AG04449 (cell line): ENCODE measurements at regions not wholly inside any gene's neighbourhood (a gene's known extent, or its start where the extent isn't known, plus 50 kb on each side); places are given as distances from the start of the nearest gene placed in this dataset.
"Not testable (repeated sequence)": the region's sequence is repeated elsewhere in the genome, so short reads cannot be mapped to it uniquely, and the experiment has no call there.

Experiments
- CTCF ChIA-PET: fragments of 350-600 bp; formaldehyde crosslinking; extraction: SDS; loops from one replicate; lab custom pipeline; 2021; ENCODE audit warnings: antibody characterized with exemption; lab: Yijun Ruan, JAX
- POLR2A ChIA-PET: fragments of 400-600, 350-600 bp; formaldehyde crosslinking; extraction: SDS; loops from one replicate; lab custom pipeline; 2020; ENCODE audit warnings: antibody characterized with exemption, inconsistent platforms; lab: Yijun Ruan, JAX
- DNase-seq: peaks from one replicate; pipeline ENCODE4 v3.0.0-alpha.2; 2010; ENCODE audit warnings: low read depth, low spot score
- H3K4me3 ChIP-seq: 2 replicates; pipeline ENCODE4 v1.5.1; 2011; ENCODE audit warnings: low read depth, mild to moderate bottlenecking, control low read depth, low read length
- TF ChIP-seq, protein P1 (sequence below): IDR thresholded peaks from one replicate; pipeline ENCODE4 v1.5.1; 2011; ENCODE audit warnings: mild to moderate bottlenecking, moderate library complexity, low read length, control low read depth, inconsistent platforms; ENCODE audit not compliant: insufficient read depth; ENCODE audit errors: missing control alignments

DNA sequence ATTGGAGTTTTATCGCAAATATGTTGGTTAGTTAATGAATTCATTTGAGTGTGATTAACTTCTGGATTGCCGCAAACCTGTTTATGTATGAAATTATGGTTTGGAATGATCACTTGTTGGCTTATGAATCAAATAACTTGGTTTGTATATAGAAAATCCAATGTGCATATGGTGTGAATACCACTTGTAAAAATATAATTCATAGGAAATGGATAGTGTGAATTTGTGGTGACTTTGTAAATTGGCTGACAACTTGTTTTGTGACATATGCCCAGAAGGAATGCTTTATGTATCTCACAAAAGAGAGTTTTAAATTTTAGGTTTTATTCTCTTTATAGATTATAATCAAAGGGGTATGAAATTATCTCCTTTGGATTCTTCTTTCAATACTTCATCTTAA is 436.2 kb downstream of the EPHA5 start:
- DNase-seq: no peak
- ChIA-PET POLR2A (no interaction called here), CTCF (no interaction called here)
- no peak overlapping the region for H3K4me3 ChIP-seq
- TF ChIP-seq, protein P1, sequence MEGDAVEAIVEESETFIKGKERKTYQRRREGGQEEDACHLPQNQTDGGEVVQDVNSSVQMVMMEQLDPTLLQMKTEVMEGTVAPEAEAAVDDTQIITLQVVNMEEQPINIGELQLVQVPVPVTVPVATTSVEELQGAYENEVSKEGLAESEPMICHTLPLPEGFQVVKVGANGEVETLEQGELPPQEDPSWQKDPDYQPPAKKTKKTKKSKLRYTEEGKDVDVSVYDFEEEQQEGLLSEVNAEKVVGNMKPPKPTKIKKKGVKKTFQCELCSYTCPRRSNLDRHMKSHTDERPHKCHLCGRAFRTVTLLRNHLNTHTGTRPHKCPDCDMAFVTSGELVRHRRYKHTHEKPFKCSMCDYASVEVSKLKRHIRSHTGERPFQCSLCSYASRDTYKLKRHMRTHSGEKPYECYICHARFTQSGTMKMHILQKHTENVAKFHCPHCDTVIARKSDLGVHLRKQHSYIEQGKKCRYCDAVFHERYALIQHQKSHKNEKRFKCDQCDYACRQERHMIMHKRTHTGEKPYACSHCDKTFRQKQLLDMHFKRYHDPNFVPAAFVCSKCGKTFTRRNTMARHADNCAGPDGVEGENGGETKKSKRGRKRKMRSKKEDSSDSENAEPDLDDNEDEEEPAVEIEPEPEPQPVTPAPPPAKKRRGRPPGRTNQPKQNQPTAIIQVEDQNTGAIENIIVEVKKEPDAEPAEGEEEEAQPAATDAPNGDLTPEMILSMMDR: no peak

DNA sequence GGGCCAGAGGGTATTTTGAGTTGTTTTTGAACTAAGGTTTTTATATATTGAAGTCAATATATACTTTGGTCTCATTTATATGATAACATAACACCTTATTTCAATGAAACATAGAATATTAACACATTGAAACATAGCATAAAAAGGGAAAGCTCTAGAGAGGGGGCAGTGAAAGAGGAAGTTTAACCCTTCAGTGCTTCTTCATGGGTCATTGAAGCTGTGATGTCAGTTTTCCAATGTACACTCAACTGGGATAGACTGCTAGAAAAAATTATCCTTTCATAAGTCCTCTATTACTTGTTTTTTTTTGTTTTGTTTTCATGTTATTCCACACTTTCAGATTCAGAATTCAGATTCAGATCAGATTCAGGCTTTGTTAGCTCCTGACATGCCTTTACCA is 442.7 kb downstream of the EPHA5 start:
- CTCF ChIA-PET: no interaction called here
- DNase-seq: no peak
- POLR2A ChIA-PET: no interaction called here
- TF ChIP-seq, protein P1: no peak
- H3K4me3 ChIP-seq: no peak overlapping the region

DNA sequence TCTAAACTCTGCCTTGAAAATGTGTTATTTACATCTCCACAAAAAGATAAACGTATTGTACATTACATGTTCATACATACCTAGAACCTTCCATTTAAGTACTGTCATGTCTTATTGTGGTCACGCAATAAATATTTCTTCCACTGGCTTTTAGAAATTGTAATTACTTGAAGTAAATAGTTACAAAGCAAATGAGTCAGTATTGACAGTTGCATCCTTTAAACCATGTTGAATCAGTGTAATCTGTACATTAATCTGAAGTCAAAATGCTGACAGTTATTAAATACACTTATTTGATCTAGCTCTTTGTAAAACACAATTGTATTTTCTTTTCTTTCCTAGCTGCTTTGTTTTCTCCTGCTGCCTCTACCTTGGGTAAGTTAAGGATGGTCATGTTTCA is 446.7 kb downstream of the EPHA5 start:
- POLR2A ChIA-PET: no interaction called here
- TF ChIP-seq, protein P1: no peak
- no peak overlapping the region for H3K4me3 ChIP-seq
- no peak for DNase-seq
- CTCF ChIA-PET: no interaction called here

DNA sequence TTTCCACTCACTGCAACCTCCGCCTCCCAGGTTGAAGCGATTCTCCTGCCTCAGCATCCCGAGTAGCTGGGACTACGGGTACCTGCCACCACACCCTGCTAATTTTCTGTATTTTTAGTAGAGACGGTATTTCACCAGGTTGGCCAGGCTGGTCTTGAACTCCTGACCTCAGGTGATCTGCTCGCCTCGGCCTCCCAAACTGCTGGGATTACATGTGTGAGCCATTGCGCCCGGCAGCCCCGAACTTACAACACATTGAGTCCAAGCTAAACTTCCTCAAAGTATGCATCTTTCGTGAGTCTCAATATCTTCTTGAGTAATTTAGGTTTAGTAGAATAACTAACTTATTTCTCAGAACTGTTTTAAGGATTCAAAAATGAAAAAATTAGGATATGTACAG is 447.2 kb downstream of the EPHA5 start:
- H3K4me3 ChIP-seq, POLR2A ChIA-PET, DNase-seq, CTCF ChIA-PET: not testable (repeated sequence)

DNA sequence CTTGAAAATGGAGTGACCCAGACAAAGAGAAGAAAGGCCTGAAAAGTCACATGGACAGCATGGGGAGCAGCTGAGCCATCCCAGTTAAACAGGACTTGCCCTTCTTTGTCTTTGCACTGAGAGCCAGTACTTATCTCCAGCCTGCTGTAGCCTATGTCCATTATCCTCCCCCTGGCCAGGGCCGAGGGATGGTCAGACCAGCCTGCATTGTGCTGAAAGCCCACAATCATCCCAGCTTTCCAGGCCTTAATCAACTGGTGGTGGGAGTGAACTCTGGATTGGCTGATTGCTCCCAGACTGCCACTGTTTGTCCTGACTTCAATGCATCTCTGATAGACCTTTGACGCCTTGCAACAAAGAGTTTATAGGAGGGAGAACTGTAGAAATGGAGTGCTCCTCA is 453.1 kb downstream of the EPHA5 start:
- ChIA-PET POLR2A (no interaction called here), CTCF (no interaction called here)
- DNase-seq: no peak
- TF ChIP-seq, protein P1: no peak
- no peak overlapping the region for H3K4me3 ChIP-seq

DNA sequence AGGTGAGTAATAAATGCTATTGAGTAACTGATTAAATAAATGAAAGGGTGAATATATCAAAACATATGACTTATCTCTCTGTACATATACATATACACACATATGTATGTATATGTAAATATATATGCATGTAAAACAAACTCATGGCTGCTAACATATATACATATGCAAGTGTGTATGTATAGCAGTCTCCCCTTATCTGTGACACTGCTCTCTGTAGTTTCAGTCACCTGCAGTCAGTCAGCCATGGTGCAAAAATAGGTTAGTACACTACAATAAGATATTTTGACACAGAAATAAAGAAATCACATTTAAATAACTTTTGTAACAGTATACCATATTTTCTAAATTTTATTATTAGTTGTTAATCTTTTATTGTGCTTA is 467.4 kb downstream of the EPHA5 start:
- POLR2A ChIA-PET: no interaction called here
- TF ChIP-seq, protein P1: no peak
- no peak overlapping the region for H3K4me3 ChIP-seq
- DNase-seq: no peak
- CTCF ChIA-PET: no interaction called here

DNA sequence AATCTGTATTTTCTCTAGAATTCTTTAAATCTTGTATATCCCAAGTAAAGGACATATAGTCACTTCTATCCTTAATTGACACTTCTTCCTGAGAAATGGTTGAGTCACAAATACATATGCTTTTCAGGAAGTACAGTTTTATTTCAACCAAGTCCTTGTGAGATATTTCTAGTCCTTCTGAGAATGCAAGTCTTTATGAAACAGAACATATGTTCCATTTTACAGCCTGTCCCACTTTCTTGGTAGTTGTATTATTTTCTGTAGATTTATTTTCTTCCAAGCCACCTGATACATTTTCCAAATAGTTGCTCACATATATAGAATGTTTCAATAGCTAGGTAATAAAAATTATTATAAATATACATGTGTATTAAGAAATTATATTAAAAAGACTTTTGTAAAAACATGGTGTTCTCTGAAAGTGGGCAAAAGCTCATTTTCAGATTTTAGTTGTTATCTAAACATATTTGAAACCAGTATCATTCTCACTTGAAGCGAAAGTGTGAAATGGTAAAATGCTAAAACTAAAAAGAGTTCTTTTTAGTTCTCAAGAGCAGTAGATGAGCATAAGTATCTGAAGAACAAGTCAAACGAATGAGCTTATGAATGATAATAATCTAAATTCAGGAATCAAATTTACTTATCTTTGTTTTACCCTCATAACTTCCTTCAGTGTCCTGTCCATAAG is 468.0 kb downstream of the EPHA5 start:
- H3K4me3 ChIP-seq: no peak overlapping the region
- ChIA-PET CTCF (no interaction called here), POLR2A (no interaction called here)
- no peak for DNase-seq
- TF ChIP-seq, protein P1: no peak
